HL-60 (cell line): ENCODE measurements at regions not wholly inside any gene's neighbourhood (a gene's known extent, or its start where the extent isn't known, plus 50 kb on each side); places are given as distances from the start of the nearest gene placed in this dataset.

Source experiments
- DNase-seq, 2 experiments: peaks; one replicate each; pipeline ENCODE4 v3.0.0-alpha.2; 2010 to 2020; ENCODE audit warnings: low read depth in 1 of 2, low spot score in 1 of 2
- H3K27ac ChIP-seq: fragments of 250-450 bp; sonication (Bioruptor Pico); replicated peaks from 2 replicates; pipeline ENCODE4 v1.5.1; 2020; ENCODE audit warnings: mild to moderate bottlenecking, moderate library complexity
- H3K27me3 ChIP-seq: fragments of 250-450 bp; sonication (Bioruptor Pico); 2 replicates; pipeline ENCODE4 v1.5.1; 2021; ENCODE audit warnings: mild to moderate bottlenecking, moderate library complexity; ENCODE audit not compliant: insufficient read depth, poor library complexity, severe bottlenecking
- H3K4me3 ChIP-seq: replicated peaks from 2 replicates; pipeline ENCODE4 v1.5.1; 2011; ENCODE audit warnings: mild to moderate bottlenecking, control low read depth, low read length; ENCODE audit not compliant: insufficient read depth
- GABPA ChIP-seq: IDR thresholded peaks from 2 replicates; pipeline ENCODE4 v1.6.1; 2012; ENCODE audit warnings: low read depth
- POLR2AphosphoS5 ChIP-seq: IDR thresholded peaks from 2 replicates; pipeline ENCODE4 v1.6.1; 2012; ENCODE audit warnings: low read depth
- SPI1 ChIP-seq: IDR thresholded peaks from 2 replicates; pipeline ENCODE4 v1.6.1; 2012; ENCODE audit warnings: low read depth, mild to moderate bottlenecking, borderline replicate concordance
- TF ChIP-seq, protein P1 (sequence below): IDR thresholded peaks from 2 replicates; pipeline ENCODE4 v1.6.1; 2012; ENCODE audit warnings: low read depth; ENCODE audit not compliant: insufficient replicate concordance
- TF ChIP-seq, protein P2 (sequence below): IDR thresholded peaks from one replicate; pipeline ENCODE4 v1.5.1; 2011; ENCODE audit warnings: low read length, control low read depth, inconsistent platforms; ENCODE audit not compliant: insufficient read depth

- TF ChIP-seq GABPA (no peak), POLR2AphosphoS5 (no peak), SPI1 (no peak)
- TF ChIP-seq, protein P1, sequence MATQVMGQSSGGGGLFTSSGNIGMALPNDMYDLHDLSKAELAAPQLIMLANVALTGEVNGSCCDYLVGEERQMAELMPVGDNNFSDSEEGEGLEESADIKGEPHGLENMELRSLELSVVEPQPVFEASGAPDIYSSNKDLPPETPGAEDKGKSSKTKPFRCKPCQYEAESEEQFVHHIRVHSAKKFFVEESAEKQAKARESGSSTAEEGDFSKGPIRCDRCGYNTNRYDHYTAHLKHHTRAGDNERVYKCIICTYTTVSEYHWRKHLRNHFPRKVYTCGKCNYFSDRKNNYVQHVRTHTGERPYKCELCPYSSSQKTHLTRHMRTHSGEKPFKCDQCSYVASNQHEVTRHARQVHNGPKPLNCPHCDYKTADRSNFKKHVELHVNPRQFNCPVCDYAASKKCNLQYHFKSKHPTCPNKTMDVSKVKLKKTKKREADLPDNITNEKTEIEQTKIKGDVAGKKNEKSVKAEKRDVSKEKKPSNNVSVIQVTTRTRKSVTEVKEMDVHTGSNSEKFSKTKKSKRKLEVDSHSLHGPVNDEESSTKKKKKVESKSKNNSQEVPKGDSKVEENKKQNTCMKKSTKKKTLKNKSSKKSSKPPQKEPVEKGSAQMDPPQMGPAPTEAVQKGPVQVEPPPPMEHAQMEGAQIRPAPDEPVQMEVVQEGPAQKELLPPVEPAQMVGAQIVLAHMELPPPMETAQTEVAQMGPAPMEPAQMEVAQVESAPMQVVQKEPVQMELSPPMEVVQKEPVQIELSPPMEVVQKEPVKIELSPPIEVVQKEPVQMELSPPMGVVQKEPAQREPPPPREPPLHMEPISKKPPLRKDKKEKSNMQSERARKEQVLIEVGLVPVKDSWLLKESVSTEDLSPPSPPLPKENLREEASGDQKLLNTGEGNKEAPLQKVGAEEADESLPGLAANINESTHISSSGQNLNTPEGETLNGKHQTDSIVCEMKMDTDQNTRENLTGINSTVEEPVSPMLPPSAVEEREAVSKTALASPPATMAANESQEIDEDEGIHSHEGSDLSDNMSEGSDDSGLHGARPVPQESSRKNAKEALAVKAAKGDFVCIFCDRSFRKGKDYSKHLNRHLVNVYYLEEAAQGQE = no peak
- TF ChIP-seq, protein P2, sequence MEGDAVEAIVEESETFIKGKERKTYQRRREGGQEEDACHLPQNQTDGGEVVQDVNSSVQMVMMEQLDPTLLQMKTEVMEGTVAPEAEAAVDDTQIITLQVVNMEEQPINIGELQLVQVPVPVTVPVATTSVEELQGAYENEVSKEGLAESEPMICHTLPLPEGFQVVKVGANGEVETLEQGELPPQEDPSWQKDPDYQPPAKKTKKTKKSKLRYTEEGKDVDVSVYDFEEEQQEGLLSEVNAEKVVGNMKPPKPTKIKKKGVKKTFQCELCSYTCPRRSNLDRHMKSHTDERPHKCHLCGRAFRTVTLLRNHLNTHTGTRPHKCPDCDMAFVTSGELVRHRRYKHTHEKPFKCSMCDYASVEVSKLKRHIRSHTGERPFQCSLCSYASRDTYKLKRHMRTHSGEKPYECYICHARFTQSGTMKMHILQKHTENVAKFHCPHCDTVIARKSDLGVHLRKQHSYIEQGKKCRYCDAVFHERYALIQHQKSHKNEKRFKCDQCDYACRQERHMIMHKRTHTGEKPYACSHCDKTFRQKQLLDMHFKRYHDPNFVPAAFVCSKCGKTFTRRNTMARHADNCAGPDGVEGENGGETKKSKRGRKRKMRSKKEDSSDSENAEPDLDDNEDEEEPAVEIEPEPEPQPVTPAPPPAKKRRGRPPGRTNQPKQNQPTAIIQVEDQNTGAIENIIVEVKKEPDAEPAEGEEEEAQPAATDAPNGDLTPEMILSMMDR = no peak
Observed at GRCh38 chr6:67896476-67896875, 738.6 kb upstream of the ADGRB3 start.

GRCh38 chr6:67889682-67889995, 745.4 kb upstream of the ADGRB3 start:
- Histone ChIP-seq H3K27me3 (no peaks in the 10 kb centered on the region), H3K4me3 (no peak overlapping the region), H3K27ac (peak overlapping the region; percentile 85)
- TF ChIP-seq, protein P2 = no peak
- TF ChIP-seq, protein P1 = no peak
- TF ChIP-seq POLR2AphosphoS5 (no peak), GABPA (no peak), SPI1 (no peak)
- DNase-seq = no peak

More at GRCh38 chr6:67896476-67896875, 738.6 kb upstream of the ADGRB3 start:
- peak in 1 of 2 experiments; percentile 27 for DNase-seq
- H3K27me3 ChIP-seq = no peaks in the 10 kb centered on the region
- H3K27ac ChIP-seq = no peak overlapping the region
- H3K4me3 ChIP-seq = no peak overlapping the region

DNA sequence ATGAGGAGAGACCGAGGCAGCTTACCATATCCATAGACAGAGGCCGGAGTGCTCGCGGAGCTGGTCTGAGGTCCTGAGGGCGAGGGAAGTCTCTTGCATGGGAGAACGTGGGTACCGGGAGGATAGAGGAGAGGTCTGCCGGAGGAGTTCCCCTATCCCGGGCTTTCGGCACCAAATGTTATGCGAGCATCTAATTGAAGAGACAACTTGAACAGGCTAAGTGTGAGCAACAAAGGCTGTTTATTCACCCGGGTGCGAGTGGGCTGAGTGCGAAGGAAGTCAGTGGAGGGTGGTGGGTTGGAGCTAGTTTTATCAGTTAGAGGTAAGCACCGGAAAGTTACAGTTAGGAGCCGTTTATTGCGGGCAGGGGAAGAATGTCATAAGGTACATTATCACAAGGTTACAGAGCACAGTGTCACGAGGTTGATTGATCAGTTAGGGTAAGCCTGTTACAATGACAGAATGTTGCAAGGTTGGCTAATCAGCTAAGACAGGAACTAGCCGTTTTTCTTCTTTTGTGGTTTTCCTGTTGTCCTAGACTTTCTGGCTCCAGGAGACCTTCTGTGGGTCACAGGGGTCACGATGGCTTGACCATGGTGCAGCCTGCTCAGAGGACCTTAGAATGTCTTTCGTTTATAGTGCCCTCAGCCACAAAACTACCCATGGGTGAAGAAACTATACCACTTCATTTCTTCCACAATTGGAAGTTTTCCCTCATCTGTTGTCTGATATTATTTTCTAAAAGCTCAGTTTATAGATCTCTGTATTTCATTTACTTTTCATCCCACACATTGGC, 746.0 kb upstream of the ADGRB3 start:
- H3K27ac ChIP-seq = peak overlapping the region; percentile 85

More for the DNA sequence above, 746.0 kb upstream of the ADGRB3 start:
- Histone ChIP-seq H3K27me3 (no peaks in the 10 kb centered on the region), H3K4me3 (no peak overlapping the region)
- DNase-seq = peak; percentile 69 to 78
- TF ChIP-seq, protein P2 = no peak
- TF ChIP-seq POLR2AphosphoS5 = peak; percentile 63
